ENCODE measurements at regions not wholly inside any gene's neighbourhood (a gene's known extent, or its start where the extent isn't known, plus 50 kb on each side); places are given as distances from the start of the nearest gene placed in this dataset.
"Not testable (repeated sequence)": the region's sequence is repeated elsewhere in the genome, so short reads cannot be mapped to it uniquely, and the experiment has no call there.

DNA sequence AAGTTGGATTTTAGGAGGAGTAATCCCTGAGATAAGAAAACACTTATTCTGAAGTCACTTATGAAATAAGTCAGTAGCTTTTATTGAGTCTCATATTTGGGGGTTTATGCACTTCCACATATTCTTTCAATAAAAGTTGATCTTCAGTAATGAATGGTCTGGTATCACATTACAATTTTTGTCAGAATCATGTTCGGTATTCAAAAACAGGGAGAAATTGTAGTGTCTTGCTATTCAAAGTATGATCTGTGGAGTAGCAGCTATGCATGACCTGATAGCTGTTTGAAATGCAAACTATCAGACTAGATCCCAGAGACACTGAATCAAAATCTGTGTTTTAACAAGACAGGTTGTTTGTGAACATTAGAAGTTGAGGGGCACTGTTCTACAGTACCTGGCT lies 857.6 kb downstream of the METTL15 start:
- no peak for FAIRE-seq

DNA sequence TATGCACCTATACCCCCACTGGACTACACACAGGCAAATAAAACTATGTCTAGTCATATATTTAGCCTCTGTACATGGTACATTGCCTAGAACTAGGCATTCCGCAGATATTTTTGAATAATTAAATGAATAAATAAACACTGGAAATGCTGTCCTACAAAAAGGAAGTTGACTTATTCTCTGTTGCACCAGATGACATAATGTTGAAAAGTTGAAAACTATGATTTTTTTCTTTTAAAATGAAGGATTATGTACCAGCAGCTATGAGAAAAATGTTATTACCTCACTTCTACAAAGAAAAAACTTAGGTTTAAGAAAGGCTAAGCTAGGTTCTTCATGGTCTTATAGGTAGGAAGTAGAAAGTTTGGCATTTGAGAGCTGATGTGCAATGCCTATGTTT lies 856.6 kb downstream of the METTL15 start:
- FAIRE-seq = no peak

DNA sequence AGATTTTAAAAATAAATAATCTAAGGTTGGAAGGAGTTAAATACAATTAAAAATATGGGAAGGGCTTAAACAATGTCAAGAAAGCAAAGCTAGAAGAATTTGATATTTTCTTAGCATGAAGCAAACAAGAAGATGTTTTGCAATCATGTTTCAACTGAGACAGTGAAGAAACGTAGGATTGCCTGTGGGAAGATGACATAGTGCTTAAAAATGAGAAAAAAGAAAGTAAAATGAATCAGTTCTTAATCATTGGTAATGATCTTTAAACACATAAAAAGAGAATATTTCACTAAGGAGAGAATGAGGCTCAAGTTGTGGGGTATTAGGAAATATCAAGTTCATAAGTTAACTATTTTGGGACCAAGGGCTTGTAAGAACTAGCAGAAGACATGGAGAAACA lies 855.0 kb downstream of the METTL15 start:
- FAIRE-seq = no peak

DNA sequence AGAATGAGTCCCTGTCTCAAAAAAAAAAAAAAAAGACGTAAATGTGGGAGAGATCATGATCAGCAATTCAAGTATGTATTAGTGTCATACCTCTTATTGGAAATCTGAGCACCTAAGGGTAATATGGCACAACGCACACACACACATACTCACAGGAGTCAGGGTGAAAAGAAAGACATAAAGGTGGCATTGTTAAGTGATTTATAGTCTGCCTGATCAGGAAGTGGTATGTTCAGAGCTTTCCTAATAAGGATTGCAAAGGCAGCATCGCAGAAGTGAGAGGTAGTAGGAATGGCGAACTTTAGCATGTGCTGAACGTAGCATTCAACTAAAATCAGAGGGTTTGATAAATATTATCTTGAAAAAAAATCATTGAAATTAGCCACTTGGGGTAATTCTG lies 854.3 kb downstream of the METTL15 start:
- FAIRE-seq = no peak

DNA sequence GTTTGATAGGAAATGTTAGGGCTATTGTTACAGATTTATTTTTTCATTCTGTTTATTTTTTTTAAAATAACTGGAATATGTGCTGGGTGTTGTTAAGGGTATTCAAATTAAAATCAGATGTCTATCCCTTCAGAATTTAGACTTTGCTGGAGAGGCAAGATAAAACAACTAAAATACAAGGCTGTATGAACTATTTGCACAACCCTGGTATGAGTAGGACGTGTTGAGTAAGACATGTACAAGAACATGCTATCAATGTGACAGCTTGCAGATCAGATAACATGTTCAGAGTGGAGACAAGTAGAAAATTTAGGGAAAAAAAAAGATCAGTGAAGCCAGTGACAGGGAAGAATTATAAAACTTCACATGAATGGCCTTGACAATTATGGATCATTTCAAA lies 853.5 kb downstream of the METTL15 start:
- no peak for FAIRE-seq

DNA sequence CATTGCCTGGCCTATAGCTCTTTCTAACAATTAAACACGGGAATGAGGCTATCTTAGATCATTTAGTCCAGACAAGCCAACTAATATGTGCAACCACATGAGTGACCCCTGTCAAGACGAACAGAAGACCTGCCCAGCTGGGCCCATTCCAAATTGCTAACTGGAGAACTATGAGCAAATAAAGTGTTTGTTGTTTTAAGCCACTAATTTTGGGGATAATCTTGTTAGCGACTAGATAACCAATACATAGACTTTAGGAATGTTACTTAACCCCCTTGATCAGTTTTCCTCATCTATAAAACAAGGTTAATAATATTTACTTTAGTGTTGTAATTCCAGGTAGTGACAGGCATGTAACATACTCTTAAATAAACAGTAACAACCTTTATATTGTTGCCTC lies 848.3 kb downstream of the METTL15 start:
- FAIRE-seq = no peak

DNA sequence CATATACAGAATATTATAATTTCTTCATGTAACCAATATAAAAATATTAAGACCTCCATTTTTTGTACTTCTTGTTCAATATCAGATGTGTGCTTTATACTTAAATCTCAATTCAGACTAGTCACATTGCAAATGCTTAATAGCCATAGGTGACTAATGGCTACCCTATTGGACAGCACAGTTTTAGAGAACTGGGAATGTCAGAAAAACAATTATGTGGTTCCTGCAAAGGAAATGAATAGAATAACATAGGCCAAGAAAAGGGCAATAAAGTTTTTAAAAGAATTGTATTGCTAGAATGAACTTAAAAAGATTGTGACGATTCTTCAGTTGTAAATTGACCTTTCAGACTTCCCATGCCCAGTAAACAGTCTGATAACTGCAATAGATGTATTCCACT lies 843.0 kb downstream of the METTL15 start:
- no peak for FAIRE-seq

DNA sequence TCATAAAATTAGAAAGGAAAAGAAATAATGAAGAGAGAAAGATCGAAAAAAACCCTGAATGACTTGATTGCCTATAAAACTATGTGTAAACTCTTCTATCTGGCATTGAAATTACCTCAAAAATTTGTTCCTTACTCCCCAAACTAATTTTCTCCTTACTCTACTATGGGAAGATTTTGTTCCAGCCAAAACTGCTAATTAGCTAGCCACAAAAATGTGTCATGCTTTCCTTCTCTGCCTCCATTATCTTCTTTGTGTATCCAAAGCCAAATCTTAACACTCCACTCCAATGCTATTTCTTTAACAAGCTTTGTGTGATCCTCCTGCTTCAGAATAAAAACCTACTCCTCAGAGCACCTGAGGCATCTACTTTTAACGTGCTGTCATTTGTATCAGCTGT lies 831.2 kb downstream of the METTL15 start:
- no peak for FAIRE-seq

DNA sequence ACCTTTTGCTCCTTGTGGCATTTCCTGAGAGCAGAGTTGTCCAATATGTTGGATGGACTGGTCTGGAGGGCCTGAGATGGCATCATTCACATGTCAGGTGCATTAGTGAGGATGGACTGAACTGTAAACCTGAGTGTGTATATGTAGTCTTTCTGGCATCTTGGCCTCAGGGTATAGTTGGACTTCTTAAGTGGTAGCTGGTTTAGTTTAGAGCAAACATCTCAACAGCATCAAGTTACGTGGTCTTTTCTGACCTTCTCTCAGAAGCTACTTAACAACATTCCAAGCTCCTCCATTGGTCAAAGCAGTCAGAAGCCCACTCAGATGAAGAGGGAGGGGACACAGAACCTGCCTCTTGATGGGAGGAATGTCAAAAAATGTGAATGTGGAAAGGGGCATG lies 829.9 kb downstream of the METTL15 start:
- FAIRE-seq = no peak

DNA sequence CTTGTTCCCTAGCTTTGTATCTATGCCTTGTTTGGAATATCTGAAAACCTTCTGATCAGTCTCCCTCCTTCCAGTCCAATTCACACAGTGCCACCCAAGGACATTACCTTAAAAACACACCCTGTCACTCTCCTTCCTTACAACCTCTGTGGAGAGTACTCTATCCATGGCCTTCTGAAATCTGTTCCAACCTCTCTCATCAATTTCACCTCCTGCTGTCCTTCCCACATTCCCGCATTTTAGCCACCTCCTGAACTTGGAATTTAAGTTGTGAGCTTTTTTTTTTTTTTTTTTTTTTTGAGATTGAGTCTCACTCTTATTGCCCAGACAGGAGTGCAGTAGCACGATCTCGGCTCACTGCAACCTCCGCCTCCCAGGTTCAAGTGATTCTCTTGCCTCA lies 824.8 kb downstream of the METTL15 start:
- FAIRE-seq = no peak

DNA sequence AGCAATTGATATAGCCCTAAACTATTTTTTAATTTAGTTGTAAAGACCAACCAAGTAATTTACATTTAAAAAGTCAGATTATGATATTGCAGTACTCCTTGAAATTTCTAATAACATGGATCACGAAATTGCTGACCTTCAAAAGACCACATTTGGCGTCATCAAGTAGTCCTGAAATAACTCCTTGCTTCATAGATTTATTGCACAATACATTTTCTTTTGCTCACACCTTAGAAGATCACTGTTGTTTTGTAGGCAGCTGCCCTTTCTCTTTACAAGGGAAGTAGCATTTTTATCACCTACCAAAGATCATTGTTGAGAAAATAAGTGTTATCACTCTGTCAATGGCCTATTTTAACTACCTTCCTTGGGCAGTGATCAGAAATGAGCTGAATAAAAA lies 815.8 kb downstream of the METTL15 start:
- no peak for FAIRE-seq

DNA sequence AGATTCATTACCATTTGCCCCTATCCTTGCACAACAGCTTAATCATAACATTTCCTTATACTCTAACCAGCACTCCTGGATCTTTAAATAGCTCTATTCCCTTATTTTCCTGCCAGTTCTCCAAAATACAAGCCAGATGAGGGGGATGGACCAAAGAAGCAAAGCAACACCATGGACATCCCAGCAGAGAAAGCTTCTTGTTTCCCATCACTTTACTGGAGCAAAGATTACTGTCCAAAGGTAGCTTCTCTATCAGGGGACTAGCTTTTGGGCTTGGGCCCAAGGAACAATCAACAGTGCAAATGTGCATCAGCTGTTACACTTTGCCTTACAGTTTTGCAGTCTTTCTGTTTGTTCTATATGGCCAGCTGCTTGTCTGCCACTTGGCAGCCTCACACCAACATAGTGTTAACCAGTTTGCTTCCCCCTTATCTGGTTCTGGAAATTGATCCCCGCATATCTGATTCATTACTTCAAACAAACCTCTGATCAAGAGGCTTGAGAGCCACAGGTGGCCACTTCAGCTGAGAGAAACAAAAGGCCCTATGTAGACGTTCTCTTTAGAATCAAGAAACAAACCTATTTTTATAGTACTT lies 814.3 kb downstream of the METTL15 start:
- no peak for FAIRE-seq

DNA sequence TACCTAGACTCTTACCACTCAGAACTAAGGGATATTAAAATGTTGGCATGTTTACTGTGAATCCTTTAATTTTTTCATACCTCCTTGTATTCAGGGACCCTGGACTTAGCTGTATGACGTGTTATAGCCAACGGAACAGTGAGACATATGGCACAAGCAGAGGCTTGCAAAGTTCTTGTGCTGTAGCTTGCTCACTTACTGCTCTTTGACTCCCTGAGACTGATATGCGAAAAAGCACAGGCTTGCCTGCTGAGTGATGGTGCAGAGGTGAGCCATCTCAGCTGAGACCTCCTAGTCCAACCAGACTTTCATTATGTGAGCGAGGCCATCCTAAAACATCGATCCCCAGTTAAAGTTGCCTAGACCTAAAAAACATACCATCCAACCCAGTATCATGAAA lies 811.0 kb downstream of the METTL15 start:
- no peak for FAIRE-seq

DNA sequence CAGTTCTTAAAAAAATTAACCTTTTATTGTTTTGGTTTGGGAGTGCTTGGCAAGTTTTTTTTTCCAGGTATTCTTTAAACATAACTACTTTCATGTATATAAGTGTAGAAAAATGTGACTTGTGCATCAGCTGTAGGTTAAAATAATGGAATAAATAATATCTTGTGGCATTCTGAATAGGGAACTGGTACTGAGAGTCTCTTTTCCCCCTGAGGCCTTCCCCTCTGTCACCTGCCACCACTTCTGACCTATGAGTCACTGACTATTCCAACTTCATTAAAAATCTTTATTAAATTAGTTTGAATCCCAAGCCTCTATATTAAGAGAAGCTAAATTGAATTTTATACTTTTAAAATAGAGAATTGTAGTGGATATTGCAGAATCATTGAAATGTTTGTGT lies 805.7 kb downstream of the METTL15 start:
- FAIRE-seq = no peak

DNA sequence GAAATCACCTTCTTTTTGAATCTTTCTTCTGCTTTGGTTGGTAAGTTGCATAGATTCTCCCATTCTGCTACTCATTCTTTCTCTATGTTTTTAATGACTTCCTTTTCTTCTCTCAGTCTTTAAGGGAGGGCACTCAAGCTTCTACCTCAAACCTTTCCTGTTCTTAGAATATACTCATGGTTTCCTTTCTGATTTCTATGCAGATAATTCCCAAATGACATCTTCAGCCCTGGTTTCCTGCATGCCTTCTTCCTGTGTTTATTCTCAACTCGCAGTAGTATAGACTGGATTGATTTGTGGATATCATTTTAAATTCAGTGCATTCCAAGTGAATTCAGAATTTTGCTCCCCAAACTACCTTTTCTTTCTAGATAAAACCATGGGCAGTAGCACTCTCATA lies 803.6 kb downstream of the METTL15 start:
- no peak for FAIRE-seq

DNA sequence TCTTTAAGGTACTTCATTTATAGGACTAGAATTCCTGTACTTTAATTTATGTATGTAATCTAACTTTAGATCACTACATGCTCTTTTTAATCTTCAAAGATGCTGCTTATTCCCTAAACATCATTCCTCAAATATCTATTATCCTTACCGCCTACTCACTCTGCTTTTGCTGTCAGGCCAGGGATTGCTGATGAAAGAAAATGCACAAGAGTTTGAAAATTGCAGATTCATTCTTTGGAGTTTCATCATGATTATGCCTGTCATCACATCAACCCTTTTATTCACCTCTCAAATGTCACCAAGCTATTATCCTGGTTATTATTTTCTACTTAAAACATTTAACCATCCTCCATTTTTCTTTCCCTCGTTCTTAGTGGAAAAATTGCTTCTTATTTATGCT lies 802.7 kb downstream of the METTL15 start:
- FAIRE-seq = no peak

DNA sequence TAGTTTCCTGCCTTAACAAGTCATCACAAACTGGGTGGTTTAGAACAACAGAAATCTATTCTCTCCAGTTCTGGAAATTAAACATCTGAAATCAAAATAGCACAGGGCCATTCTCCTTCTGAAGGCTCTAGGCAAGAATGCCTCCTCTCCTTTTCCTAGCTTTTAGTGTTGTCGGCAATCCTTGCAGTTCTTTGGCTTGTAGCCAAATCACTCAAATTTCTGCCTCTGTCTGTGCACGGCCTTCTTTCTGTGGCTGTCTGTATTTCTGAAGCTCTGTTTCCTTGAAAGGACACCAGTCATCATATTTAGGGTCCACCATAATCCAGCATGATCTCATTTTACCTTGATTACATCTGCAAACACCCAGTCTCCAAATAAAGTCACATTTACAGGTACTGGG lies 795.5 kb downstream of the METTL15 start:
- FAIRE-seq = no peak

DNA sequence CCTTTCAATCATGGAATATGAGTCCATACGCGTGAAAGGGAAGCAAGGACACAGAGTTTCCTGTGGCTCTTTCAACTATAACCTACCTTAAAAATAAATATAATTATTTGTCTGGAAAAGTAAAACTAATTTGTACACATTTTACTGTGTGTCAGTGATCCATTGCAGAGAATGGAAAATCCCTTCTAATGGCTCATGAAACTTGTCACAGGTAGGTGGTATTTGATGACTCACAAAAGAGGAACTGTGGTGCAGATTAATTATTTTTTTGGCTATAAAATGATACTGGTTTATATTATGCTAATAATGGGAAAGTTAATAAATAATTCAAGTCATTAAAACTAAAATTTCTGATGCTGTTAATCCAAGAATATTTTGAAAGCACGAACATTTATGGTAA lies 792.2 kb downstream of the METTL15 start:
- FAIRE-seq = no peak

DNA sequence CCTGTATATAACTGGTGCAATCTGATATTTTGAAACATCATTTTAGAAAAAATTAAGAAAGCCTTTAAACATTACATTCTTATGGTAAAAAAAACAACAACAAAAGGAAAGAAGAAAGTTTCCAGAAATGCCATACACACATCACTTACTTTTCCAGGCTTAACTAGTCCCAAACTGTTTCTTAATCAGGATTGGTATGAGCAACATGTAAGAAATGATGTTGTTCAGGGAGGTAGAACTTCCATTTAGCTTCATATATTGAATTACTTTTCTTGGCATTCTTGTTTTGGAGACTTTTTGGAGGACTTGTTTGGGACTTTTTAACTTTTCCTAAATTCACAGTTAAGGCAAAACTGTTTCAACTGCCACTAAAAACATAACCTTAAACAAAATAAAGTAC lies 791.5 kb downstream of the METTL15 start:
- FAIRE-seq = no peak

DNA sequence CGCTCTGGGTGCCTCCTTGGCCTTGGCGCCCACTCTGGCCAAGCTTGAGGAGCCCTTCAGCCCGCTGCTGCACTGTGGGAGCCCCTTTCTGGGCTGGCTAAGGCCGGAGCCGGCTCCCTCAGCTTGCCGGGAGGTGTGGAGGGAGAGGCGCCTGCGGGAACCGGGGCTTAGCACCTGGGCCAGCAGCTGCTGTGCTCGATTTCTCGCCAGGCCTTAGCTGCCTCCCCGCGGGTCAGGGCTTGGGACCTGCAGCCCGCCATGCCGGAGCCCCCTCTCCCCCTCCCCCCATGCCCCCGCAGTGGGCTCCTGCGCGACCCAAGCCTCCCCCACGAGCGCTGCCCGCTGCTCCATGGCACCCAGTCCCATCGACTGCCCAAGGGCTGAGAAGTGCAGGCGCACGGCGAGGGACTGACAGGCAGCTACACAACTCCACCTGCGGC lies 782.4 kb downstream of the METTL15 start:
- FAIRE-seq = not testable (repeated sequence)

DNA sequence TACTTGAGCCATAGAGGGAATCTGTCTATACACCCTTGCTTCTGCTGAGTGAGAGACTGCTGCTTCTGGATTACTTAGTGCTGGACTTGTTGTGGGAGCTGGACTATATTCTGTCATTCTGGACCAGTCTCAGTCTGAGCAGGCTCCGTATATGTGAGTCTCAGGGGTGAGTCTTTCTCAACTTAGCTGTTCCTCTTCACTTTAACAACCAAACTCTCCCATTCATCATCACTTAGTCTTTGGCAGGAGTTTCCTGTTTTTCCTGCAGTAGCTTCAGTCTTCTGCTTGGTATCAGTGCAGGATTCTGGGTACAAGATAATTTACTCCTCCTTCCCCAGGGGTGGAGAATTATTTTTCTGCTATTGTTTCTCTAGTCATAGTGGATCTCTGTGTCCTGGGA lies 779.5 kb downstream of the METTL15 start:
- no peak for FAIRE-seq

DNA sequence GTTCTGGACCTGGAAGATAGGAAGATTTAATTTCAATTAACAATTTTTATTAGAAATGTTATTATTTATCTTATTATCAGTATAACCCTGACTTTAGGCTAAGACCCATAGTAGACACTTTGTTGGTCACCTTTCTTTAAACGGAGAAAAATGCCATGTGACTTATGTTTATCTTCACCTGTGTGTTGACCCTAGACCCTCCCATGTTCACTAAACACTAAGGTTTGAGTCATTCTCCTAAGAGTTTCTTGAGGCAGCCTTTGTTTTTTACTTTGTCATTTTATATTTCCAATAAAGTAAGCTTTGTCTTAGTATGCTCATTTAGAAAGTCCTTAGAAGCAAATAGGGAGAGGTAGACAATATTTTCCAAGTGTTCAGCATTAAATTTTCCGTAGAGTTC lies 771.7 kb downstream of the METTL15 start:
- FAIRE-seq = no peak

DNA sequence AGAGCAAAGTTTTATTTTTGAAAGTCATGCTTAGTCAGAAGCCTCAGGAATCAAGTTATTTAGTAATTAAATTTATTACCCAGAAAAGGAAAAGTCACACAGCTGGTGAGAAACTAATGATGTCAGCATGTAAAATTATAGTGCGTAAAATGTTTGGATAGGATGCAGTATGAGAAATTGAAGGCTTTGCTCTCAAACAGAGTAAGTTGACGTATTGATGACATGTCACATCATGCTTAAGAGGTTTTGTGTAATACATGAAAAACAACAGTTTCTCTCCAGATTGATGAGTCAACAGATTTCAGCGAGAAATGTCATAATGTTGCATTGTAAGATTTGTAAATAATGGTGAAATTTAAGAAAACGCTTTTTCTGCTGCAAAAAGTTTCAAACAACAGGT lies 769.8 kb downstream of the METTL15 start:
- FAIRE-seq = no peak

DNA sequence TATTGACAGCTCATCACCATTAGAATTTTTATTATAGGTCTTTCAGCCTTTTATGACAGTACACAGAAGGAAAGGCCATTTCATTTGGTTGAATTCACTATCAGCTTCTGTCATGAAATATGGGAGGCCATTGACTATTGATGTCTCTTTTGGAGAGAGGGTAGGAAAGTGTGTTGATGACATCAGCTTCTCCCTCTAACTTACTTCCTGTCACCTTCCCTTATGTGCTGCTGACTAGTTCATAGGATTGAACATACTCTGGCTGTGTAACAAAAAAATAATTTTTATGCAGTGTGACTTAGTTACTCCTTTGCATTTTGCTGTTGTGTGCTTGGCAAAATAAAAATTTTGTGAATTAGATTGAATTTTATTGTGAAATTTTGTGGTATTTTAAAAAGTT lies 769.2 kb downstream of the METTL15 start:
- FAIRE-seq = no peak

DNA sequence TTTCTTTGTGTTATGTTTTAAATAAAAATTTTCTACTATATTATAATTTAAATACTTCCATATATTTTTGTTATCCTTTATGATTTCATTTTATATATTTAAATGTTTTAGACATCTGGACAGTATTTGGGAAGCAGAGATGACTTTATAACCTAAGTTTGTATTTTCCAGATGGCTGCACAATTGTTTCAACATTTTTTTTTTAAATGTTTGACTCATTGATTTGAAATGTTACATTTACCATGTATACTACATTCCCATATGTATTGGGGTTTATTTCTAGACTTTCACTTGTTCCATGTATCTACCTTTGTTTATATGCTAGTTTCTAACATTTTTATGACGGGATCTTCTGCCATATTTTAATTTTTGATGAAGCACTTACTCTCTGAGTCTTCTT lies 766.5 kb downstream of the METTL15 start:
- FAIRE-seq = no peak

DNA sequence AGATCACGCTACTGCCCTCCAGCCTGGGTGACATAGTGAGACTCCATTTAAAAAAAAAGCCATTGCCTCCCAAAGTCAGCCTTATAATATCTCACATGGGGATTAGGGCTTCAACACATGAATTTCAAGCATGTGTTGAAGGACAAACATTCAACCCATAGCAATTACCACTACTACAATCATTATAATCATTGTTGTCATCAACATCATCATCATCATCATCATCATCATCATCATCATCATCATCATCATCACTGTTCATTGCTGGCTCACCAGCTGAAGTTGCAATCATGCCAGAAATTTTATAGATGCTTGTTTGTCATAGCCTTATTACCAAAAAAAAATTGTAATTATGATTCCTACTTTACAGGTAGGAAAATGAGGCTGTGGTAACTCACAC lies 762.9 kb downstream of the METTL15 start:
- no peak for FAIRE-seq

All from islet of Langerhans (tissue), 1 donor.